PC-9 (cell line): ENCODE measurements at regions not wholly inside any gene's neighbourhood (a gene's known extent, or its start where the extent isn't known, plus 50 kb on each side); places are given as distances from the start of the nearest gene placed in this dataset.
A peak's percentile ranks its signal among the peaks of the same experiment; 100 is the strongest.

Source experiments
- BruUV-seq: library from RNA; stranded (reverse); fragments of 400-500 nt; replicated peaks from 2 replicates; lab custom pipeline; 2021; lab: Mats Ljungman, UMichigan
- CTCF ChIA-PET: fragments of 300-600 bp; sonication (Branson Sonifier 250); formaldehyde crosslinking; loops from one replicate; lab custom pipeline; 2022; ENCODE audit warnings: antibody characterized with exemption; lab: Charles Lee
- POLR2A ChIA-PET: fragments of 300-600 bp; sonication (Branson Sonifier 250); formaldehyde crosslinking; loops from one replicate; lab custom pipeline; 2022; ENCODE audit warnings: antibody characterized with exemption; ENCODE audit not compliant: unreplicated experiment; lab: Charles Lee
- DNase-seq, 2 experiments: peaks; one replicate each; pipeline versions ENCODE4 v3.0.0 to v3.0.0-alpha.2; 2015 to 2022; ENCODE audit warnings: mixed read lengths in 1 of 2
- H2AFZ ChIP-seq: fragments of 200-600 bp; sonication (generic); 2 replicates; pipeline ENCODE4 v1.8.1; 2017; ENCODE audit warnings: antibody characterized with exemption
- H3F3A ChIP-seq: fragments of 200-600 bp; sonication (generic); 2 replicates; pipeline ENCODE4 v1.8.1; 2017; ENCODE audit warnings: antibody characterized with exemption, mild to moderate bottlenecking, low read depth; ENCODE audit not compliant: insufficient read depth
- H3K27ac ChIP-seq: fragments of 200-600 bp; sonication (generic); 2 replicates; pipeline ENCODE4 v1.6.1; 2016; ENCODE audit warnings: mixed run types
- H3K27me3 ChIP-seq: fragments of 200-600 bp; sonication (generic); 2 replicates; pipeline ENCODE4 v1.6.1; 2016; ENCODE audit warnings: low read depth, mixed run types; ENCODE audit not compliant: insufficient read depth
- H3K36me3 ChIP-seq: fragments of 200-600 bp; sonication (generic); 2 replicates; pipeline ENCODE4 v1.6.1; 2016; ENCODE audit warnings: low read depth, mixed run types
- H3K4me1 ChIP-seq: fragments of 200-600 bp; sonication (generic); replicated peaks from 2 replicates; pipeline ENCODE4 v1.6.1; 2016; ENCODE audit warnings: mixed run types; ENCODE audit not compliant: insufficient read depth
- H3K4me2 ChIP-seq: fragments of 200-600 bp; sonication (generic); 2 replicates; pipeline ENCODE4 v1.6.1; 2017; ENCODE audit warnings: mixed run types
- H3K4me3 ChIP-seq: fragments of 200-600 bp; sonication (generic); 2 replicates; pipeline ENCODE4 v1.6.1; 2016; ENCODE audit warnings: mixed run types
- H3K79me2 ChIP-seq: fragments of 200-600 bp; sonication (generic); 2 replicates; pipeline ENCODE4 v1.6.1; 2017; ENCODE audit warnings: low read depth, mixed run types
- H3K9me2 ChIP-seq: fragments of 200-600 bp; sonication (generic); 2 replicates; pipeline ENCODE4 v1.8.1; 2017; ENCODE audit warnings: mild to moderate bottlenecking; ENCODE audit not compliant: insufficient read depth
- H3K9me3 ChIP-seq: fragments of 200-600 bp; sonication (generic); 2 replicates; pipeline ENCODE4 v1.8.1; 2016; ENCODE audit warnings: low read depth; ENCODE audit not compliant: insufficient read depth
- H4K20me1 ChIP-seq: fragments of 200-600 bp; sonication (generic); 2 replicates; pipeline ENCODE4 v1.8.1; 2017; ENCODE audit not compliant: insufficient read depth
- CTCF ChIP-seq: fragments of 200-600 bp; sonication (generic); conservative IDR thresholded peaks from 2 replicates; pipeline ENCODE4 v1.6.1; 2017; ENCODE audit warnings: mixed run types, antibody characterized with exemption, mild to moderate bottlenecking, moderate library complexity
- EZH2 ChIP-seq: fragments of 200-600 bp; sonication (generic); IDR thresholded peaks from 2 replicates; pipeline ENCODE4 v1.8.0; 2017; ENCODE audit warnings: antibody characterized with exemption, low read depth
- intact Hi-C: fragments of 100-400 bp; cut with micrococcal nuclease; formaldehyde crosslinking; loops from one replicate; pipeline ENCODE4 v1.10.0; 2022; ENCODE audit not compliant: unreplicated experiment

DNA sequence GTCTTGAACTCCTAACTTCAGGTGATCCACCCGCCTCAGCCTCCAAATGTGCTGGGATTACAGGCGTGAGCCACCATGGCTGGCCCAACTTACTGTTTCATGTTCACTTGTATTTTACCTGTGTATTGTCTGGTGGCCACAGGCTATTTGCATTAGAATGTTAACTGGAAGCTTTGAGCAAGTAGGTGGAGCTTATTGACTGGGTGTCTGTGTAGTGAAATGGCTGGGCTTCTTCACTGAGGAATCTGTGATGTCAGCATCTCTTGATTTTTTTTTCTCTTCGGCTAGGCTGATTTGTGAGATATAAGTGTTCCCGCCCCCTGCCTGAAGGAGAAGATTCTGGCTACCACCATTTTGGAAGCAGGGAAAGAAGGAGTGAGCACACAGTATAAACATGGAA lies 237.8 kb upstream of the PEX5L start:
- Histone ChIP-seq H2AFZ (no peak overlapping the region), H4K20me1 (no peaks in the 10 kb centered on the region), H3F3A (no peaks in the 10 kb centered on the region), H3K79me2 (no peaks in the 10 kb centered on the region), H3K27ac (no peak overlapping the region), H3K9me3 (no peaks in the 10 kb centered on the region), H3K36me3 (no peaks in the 10 kb centered on the region), H3K4me1 (peaks cover 5% of the 10 kb centered on the region; the same call in 1 of the 2 replicates), H3K27me3 (no peaks in the 10 kb centered on the region), H3K9me2 (no peaks in the 10 kb centered on the region), H3K4me3 (no peak overlapping the region), H3K4me2 (no peak overlapping the region)
- intact Hi-C loops = no loop called here
- POLR2A ChIA-PET = interaction anchor here (0.5 kb wide), 1 partner anchor 302 kb away, joined by 4 read pairs; no protein-coding TSS in a partner anchor
- CTCF ChIA-PET = no interaction called here
- no peak for DNase-seq
- TF ChIP-seq EZH2 (no peak), CTCF (no peak)
- no TSS peak for BruUV-seq

DNA sequence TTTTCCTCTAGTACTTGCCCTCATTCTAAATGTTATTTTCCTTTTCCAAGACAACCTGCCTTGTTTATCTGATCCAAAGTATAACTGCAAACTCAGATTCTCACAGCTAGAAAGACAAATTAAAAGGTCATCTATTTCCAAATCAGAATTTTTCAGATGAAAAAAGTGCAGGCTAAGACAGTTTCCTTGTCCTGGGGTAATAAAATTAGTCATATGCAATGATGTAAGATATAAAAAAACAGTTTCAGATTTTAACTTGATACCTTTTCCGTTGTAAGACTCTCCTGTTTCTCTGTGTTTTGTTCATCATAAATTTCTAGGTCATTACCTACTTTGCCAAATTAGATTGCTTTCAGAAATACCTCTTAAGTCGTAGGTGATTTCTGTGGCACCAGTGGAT lies 238.4 kb upstream of the PEX5L start:
- Histone ChIP-seq H3K4me2 (no peak overlapping the region), H3K9me3 (no peaks in the 10 kb centered on the region), H3K4me1 (peaks cover 5% of the 10 kb centered on the region; the same call in 1 of the 2 replicates), H3K27me3 (no peaks in the 10 kb centered on the region), H3K9me2 (no peaks in the 10 kb centered on the region), H3K79me2 (no peaks in the 10 kb centered on the region), H3K4me3 (no peak overlapping the region), H3K36me3 (no peaks in the 10 kb centered on the region), H3F3A (no peaks in the 10 kb centered on the region), H2AFZ (no peak overlapping the region), H4K20me1 (no peaks in the 10 kb centered on the region), H3K27ac (no peak overlapping the region)
- no TSS peak for BruUV-seq
- DNase-seq = peak in 1 of 2 experiments; percentile 55
- ChIA-PET POLR2A (no interaction called here), CTCF (no interaction called here)
- intact Hi-C loops = no loop called here
- TF ChIP-seq EZH2 = no peak
- no peak for TF ChIP-seq CTCF

GRCh38 chr3:180277041-180277440 lies 240.3 kb upstream of the PEX5L start:
- BruUV-seq = no TSS peak
- CTCF ChIA-PET = no interaction called here

More at GRCh38 chr3:180277041-180277440, 240.3 kb upstream of the PEX5L start:
- H3K27ac ChIP-seq = no peak overlapping the region
- intact Hi-C loops = no loop called here
- no peak overlapping the region for H3K4me2 ChIP-seq
- no peaks in the 10 kb centered on the region for H3K9me2 ChIP-seq
- TF ChIP-seq CTCF (no peak), EZH2 (no peak)
- DNase-seq = peak in 1 of 2 experiments; percentile 46
- H2AFZ ChIP-seq = no peak overlapping the region
- H3K9me3 ChIP-seq = no peaks in the 10 kb centered on the region
- H3K4me3 ChIP-seq = no peak overlapping the region
- no peaks in the 10 kb centered on the region for H3F3A ChIP-seq
- peaks cover 5% of the 10 kb centered on the region; the same call in 1 of the 2 replicates for H3K4me1 ChIP-seq
- POLR2A ChIA-PET = interaction anchor here (0.6 kb wide), 1 partner anchor 402 kb away, joined by 5 read pairs; no protein-coding TSS in a partner anchor
- no peaks in the 10 kb centered on the region for H3K36me3 ChIP-seq
- H3K27me3 ChIP-seq = no peaks in the 10 kb centered on the region
- H3K79me2 ChIP-seq = no peaks in the 10 kb centered on the region
- H4K20me1 ChIP-seq = no peaks in the 10 kb centered on the region
